PC-9 (cell line): ENCODE measurements at regions not wholly inside any gene's neighbourhood (a gene's known extent, or its start where the extent isn't known, plus 50 kb on each side); places are given as distances from the start of the nearest gene placed in this dataset.

Experiments
- EZH2 ChIP-seq: fragments of 200-600 bp; sonication (generic); IDR thresholded peaks from 2 replicates; pipeline ENCODE4 v1.8.0; 2017; ENCODE audit warnings: antibody characterized with exemption, low read depth
- TF ChIP-seq, protein P1 (sequence below): fragments of 200-600 bp; sonication (generic); conservative IDR thresholded peaks from 2 replicates; pipeline ENCODE4 v1.6.1; 2017; ENCODE audit warnings: mixed run types, antibody characterized with exemption, mild to moderate bottlenecking, moderate library complexity

DNA sequence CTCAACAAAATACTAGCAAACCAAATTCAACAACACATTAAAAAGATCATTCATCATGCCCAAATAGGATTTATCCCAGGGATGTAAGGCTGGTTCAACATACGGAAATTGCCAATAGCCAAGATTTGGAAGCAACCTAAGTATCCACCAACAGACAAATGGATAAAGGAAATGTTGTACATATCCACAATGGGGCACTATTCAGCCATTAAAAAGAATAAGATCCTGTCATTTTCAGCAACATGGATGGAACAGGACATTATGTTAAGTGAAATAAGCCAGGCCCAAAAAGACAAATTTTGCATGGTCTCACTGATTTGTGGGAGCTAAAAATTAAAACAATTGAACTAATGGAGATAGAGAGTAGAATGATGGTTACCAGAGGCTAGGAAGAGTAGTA is 82.0 kb upstream of the FAM241A start:
- TF ChIP-seq, protein P1, sequence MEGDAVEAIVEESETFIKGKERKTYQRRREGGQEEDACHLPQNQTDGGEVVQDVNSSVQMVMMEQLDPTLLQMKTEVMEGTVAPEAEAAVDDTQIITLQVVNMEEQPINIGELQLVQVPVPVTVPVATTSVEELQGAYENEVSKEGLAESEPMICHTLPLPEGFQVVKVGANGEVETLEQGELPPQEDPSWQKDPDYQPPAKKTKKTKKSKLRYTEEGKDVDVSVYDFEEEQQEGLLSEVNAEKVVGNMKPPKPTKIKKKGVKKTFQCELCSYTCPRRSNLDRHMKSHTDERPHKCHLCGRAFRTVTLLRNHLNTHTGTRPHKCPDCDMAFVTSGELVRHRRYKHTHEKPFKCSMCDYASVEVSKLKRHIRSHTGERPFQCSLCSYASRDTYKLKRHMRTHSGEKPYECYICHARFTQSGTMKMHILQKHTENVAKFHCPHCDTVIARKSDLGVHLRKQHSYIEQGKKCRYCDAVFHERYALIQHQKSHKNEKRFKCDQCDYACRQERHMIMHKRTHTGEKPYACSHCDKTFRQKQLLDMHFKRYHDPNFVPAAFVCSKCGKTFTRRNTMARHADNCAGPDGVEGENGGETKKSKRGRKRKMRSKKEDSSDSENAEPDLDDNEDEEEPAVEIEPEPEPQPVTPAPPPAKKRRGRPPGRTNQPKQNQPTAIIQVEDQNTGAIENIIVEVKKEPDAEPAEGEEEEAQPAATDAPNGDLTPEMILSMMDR, result peak; percentile 46
- no peak for TF ChIP-seq EZH2
